Pancreas (tissue), 10 donors: ENCODE measurements at regions not wholly inside any gene's neighbourhood (a gene's known extent, or its start where the extent isn't known, plus 50 kb on each side); places are given as distances from the start of the nearest gene placed in this dataset.
"Not testable (repeated sequence)": the region's sequence is repeated elsewhere in the genome, so short reads cannot be mapped to it uniquely, and the experiment has no call there.

ENCODE experiments used
- ATAC-seq, 4 donors: fragments of 200-7000 bp; cut with Tn5 transposase; one replicate each; pipeline versions ENCODE4 v1.8.0 to v1.9.1; 2020; ENCODE audit warnings: mild to moderate bottlenecking in 4 of 4, moderate library complexity in 4 of 4
- DNase-seq, 6 donors: peaks; one replicate each; pipeline ENCODE4 v3.0.0-alpha.2; 2020
- FAIRE-seq: peaks from 2 replicates; lab custom pipeline; 2012; peaks lifted over from hg19 to GRCh38; lab: Jason Lieb, UNC
- H3K27ac ChIP-seq, 4 donors: fragments of 200-600 bp; sonication (generic); 1 replicate in 3 of 4; 2 replicates in 1 of 4; pipeline versions ENCODE4 v1.5.0 to v1.8.0; 2020
- H3K27me3 ChIP-seq, 4 donors: fragments of 200-600 bp; one replicate each; pipeline ENCODE4 v1.8.0; 2021
- H3K36me3 ChIP-seq, 3 donors: fragments of 200-600 bp; sonication (generic) in 1 of 3; one replicate each; pipeline versions ENCODE4 v1.5.0 to v1.8.0; 2020 to 2021
- H3K4me1 ChIP-seq, 3 donors: fragments of 200-600 bp; one replicate each; pipeline ENCODE4 v1.8.0; 2021
- H3K4me3 ChIP-seq, 4 donors: fragments of 200-600 bp; sonication (generic) in 2 of 4; one replicate each; pipeline versions ENCODE4 v1.5.0 to v1.8.0; 2020 to 2021
- H3K9me3 ChIP-seq, 4 donors: fragments of 200-600 bp; one replicate each; pipeline ENCODE4 v1.8.0; 2021
- WGBS, 2 donors: extraction: QIAGEN DNeasy Blood & Tissue Kit; methylation state at CpG; one replicate each; pipeline ENCODE4 v1.1.7; 2013; 5-methylcytosine and 5-hydroxymethylcytosine counted together
- intact Hi-C, 3 donors: fragments of 100-400 bp; cut with DNase I; formaldehyde crosslinking; loops; one replicate each; pipeline versions ENCODE4 v1.11.1 to v1.14.2; 2022
- TF ChIP-seq, protein P1 (sequence below), 4 donors: fragments of 200-600 bp; sonication (generic) in 3 of 4; IDR thresholded peaks; one replicate each; pipeline versions ENCODE4 v1.5.0 to v1.8.0; 2021; ENCODE audit warnings: antibody characterized with exemption in 4 of 4
- donor health status: healthy with polysubstance abuse.
- donor health status: DM: no; HTN: no; CAD: no; lungs with moderate emphysema.
- donor health status: DM: no; HTN: no; CAD: no.
- donor health status: control.
- donor health status: control.
- donor health status: Bipolar disorder and iron deficiency.
- donor health status: DM: yes; HTN: yes; CAD: no.
- donor health status: DM: no; HTN: no; CAD: no.
- donor health status: DM: no; HTN: no; CAD: no.
- donor health status: DM: yes; HTN: yes; CAD: no.

DNA sequence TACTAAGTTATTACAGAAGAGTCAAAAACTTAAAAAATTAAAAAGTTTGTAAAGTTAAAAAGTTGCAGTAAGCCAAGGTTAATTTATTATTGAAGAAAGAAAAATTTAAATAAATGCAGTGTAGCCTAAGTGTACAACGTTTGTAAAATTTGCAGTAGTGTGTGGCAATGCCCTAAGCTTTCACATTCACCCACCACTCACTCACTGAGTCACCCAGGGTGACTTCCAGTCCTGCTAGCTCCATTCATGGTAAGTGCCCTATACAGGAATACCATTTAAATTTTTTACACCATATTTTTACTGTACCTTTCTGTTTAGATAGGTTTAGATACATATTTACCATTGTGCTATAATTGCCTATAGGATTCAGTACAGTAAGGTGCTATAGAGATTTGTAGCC, 88.6 kb downstream of the CTH start:
- H3K27me3 ChIP-seq, result no peaks in the 10 kb centered on the region
- TF ChIP-seq, protein P1, sequence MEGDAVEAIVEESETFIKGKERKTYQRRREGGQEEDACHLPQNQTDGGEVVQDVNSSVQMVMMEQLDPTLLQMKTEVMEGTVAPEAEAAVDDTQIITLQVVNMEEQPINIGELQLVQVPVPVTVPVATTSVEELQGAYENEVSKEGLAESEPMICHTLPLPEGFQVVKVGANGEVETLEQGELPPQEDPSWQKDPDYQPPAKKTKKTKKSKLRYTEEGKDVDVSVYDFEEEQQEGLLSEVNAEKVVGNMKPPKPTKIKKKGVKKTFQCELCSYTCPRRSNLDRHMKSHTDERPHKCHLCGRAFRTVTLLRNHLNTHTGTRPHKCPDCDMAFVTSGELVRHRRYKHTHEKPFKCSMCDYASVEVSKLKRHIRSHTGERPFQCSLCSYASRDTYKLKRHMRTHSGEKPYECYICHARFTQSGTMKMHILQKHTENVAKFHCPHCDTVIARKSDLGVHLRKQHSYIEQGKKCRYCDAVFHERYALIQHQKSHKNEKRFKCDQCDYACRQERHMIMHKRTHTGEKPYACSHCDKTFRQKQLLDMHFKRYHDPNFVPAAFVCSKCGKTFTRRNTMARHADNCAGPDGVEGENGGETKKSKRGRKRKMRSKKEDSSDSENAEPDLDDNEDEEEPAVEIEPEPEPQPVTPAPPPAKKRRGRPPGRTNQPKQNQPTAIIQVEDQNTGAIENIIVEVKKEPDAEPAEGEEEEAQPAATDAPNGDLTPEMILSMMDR (IDR thresholded peaks at IDR 0.05), result no peak
- WGBS, 2 donors, result 27 to 41% methylated on average over 1 of the region's 1 CpG
- H3K9me3 ChIP-seq, result no peaks in the 10 kb centered on the region
- no peak overlapping the region for H3K27ac ChIP-seq
- DNase-seq (no peak), ATAC-seq (no peak), FAIRE-seq (no peak)
- H3K4me1 ChIP-seq, result peaks cover 9 to 12% (median 10%) of the 10 kb centered on the region in 3 donors
- no peaks in the 10 kb centered on the region for H3K36me3 ChIP-seq
- intact Hi-C loops, result no loop called here
- no peak overlapping the region for H3K4me3 ChIP-seq

DNA sequence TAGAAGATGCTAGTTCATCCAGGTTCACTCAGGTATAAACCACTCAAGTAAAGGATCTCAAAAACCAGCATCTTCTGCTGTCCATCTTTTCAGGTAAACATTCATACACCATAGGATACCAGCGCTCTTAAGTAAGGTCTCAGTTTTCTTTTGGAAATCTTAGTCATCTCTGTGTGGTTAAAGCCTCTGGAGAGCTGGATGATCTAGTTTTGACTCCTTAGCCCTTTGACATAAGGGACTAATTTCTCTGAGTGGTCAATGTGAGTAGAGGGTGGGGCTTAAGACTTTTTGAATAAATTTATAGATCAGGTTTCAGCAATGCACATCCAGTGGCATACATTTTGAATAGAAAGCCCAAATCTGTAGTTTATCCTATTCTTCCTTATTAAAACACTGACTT, 92.3 kb downstream of the CTH start:
- Histone ChIP-seq H3K4me1 (no peaks in the 10 kb centered on the region), H3K36me3 (no peaks in the 10 kb centered on the region), H3K27me3 (no peaks in the 10 kb centered on the region), H3K27ac (no peak overlapping the region), H3K4me3 (no peak overlapping the region), H3K9me3 (no peaks in the 10 kb centered on the region)
- ATAC-seq, result no peak
- WGBS, 2 donors, result 95 to 100% methylated on average over 1 of the region's 1 CpG
- TF ChIP-seq, protein P1 (IDR thresholded peaks at IDR 0.05), result no peak
- DNase-seq, result no peak
- no peak for FAIRE-seq
- intact Hi-C loops, result no loop called here

DNA sequence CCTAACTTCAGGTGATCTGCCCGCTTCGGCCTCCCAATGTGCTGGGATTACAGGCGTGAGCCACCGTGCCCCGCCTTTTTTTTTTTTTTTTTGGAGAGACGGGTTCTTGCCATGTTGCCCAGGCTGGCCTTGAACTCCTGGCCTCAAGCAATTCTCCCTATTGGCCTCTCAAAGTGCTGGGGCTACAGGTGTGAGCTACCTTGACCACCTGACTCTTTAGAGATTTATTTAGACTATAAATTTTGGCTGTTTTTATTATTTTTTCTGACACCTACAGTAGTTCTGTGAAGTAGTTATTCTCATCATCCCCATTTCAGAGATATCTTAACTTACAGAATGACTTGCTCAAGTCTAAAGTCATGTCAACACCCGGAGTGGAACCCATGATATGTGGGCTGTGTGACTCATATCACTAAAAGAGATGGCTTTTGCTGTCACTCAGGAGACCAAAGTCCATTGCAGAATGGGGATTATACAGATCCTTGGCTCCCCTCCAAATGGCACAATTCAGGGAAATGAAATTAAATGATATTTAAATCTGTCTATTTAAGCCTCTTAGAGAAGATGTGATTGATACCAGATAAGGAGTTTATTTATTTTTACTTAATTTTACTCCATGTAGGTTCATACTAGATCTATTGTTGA, 93.2 kb downstream of the CTH start:
- TF ChIP-seq, protein P1 (IDR thresholded peaks at IDR 0.05), result no peak
- 71 to 74% methylated on average over 7 of the region's 7 CpGs for WGBS, 2 donors
- intact Hi-C loops, result no loop called here
- Histone ChIP-seq H3K27ac (no peak overlapping the region), H3K36me3 (no peaks in the 10 kb centered on the region), H3K27me3 (no peaks in the 10 kb centered on the region), H3K9me3 (no peaks in the 10 kb centered on the region), H3K4me1 (no peaks in the 10 kb centered on the region), H3K4me3 (no peak overlapping the region)
- no peak for DNase-seq
- peak in 1 of 4 donors; percentile 57 for ATAC-seq
- FAIRE-seq, result no peak

DNA sequence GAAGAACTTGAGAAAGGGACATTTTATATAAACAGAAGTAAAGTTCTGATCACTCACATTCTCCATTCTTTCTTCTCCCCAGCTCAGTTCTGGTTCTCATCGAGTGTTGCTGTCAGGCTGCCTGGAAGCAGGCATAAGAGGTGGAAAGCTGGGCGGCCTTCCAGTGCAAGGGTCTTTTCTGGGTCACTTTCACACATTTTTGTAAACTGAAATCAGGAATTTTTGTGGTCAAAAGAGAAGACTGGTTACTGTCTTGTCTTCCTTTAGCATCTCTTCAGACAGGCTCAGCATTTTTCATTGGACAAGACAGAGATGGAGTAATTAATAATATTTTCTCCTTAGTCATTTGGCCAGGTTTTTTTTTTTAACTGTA, 93.7 kb downstream of the CTH start:
- Histone ChIP-seq H3K36me3 (no peaks in the 10 kb centered on the region), H3K4me3 (no peak overlapping the region), H3K4me1 (no peaks in the 10 kb centered on the region), H3K9me3 (no peaks in the 10 kb centered on the region), H3K27ac (no peak overlapping the region), H3K27me3 (no peaks in the 10 kb centered on the region)
- intact Hi-C loops, result no loop called here
- TF ChIP-seq, protein P1 (IDR thresholded peaks at IDR 0.05), result no peak
- ATAC-seq (peak in 1 of 4 donors; percentile 28), DNase-seq (no peak), FAIRE-seq (no peak)
- WGBS, 2 donors, result 60 to 65% methylated on average over 2 of the region's 2 CpGs

DNA sequence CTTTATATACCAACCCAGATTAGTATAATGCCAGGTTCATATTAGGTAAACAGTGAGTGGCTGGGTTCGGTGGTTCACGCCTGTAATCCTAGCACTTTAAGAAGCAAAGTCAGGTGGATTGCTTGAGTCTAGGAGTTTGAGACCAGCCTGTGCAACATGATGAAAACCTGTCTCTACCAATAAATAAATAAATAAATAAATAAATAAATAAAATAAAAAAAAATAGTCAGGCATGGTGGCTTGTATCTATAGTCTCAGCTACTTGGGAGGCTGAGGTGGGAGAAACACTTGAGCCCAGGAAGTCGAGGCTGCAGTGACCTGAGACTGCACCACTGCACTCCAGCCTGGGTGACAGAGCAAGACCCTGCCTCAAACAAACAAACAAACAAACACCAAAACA, 96.9 kb downstream of the CTH start:
- 81 to 87% methylated on average over 3 of the region's 3 CpGs for WGBS, 2 donors
- not testable (repeated sequence) for FAIRE-seq

More for the DNA sequence above, 96.9 kb downstream of the CTH start:
- H3K4me1 ChIP-seq, H3K9me3 ChIP-seq, DNase-seq, H3K4me3 ChIP-seq, H3K36me3 ChIP-seq, H3K27ac ChIP-seq, H3K27me3 ChIP-seq, intact Hi-C loops, ATAC-seq: not testable (repeated sequence)
